ENCODE measurements at regions not wholly inside any gene's neighbourhood (a gene's known extent, or its start where the extent isn't known, plus 50 kb on each side); places are given as distances from the start of the nearest gene placed in this dataset.
"Not testable (repeated sequence)": the region's sequence is repeated elsewhere in the genome, so short reads cannot be mapped to it uniquely, and the experiment has no call there.

DNA sequence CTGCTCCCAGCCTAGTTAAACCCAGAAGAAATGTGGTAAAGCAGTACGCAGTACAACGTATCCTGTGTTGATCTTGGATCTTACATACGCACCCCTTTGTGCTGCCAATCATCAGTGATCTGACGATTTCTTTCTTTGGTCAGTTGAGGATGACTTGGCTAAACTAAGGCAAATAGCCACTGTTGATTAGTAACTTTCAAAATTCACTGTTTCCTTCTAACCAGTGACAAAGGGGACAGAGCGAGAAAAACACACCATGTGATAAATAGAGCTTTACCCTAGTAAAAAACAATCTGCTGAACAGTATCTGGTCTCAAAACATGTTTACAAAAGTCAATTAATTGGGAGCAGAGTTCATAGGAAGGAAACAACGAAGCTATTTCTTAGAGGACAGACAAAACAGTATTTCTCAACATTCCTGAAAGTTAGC is 123.2 kb upstream of the RAB18 start:
- DNase-seq = no peak

GRCh38 chr10:27379041-27379440 is 125.1 kb upstream of the RAB18 start:
- H3K4me1 ChIP-seq; ATAC-seq; H3K36me3 ChIP-seq (ENCODE audit: insufficient read depth in 1 of 2, low read depth in 1 of 2); H3K9me3 ChIP-seq; DNase-seq; H3K27me3 ChIP-seq (ENCODE audit: insufficient read depth in 3 of 3, low read length in 2 of 3); H3K4me3 ChIP-seq; intact Hi-C loops (cut with DNase I); H3K27ac ChIP-seq: not testable (repeated sequence)
- WGBS, 3 donors = 98 to 100% (median 100%) methylated on average over 2 of the region's 2 CpGs

More for the DNA sequence above, 123.2 kb upstream of the RAB18 start:
- H3K27ac ChIP-seq = no peak overlapping the region
- intact Hi-C loops (cut with DNase I) = no loop called here
- H3K9me3 ChIP-seq = no peaks in the 10 kb centered on the region
- H3K27me3 ChIP-seq (ENCODE audit: insufficient read depth in 3 of 3, low read length in 2 of 3) = peaks cover 0 to 12% (median 0%) of the 10 kb centered on the region in 3 donors
- no peak overlapping the region for H3K4me3 ChIP-seq
- H3K4me1 ChIP-seq = no peaks in the 10 kb centered on the region
- no peaks in the 10 kb centered on the region for H3K36me3 ChIP-seq (ENCODE audit: insufficient read depth in 1 of 2, low read depth in 1 of 2)
- WGBS, 3 donors = 81 to 84% (median 82%) methylated on average over 6 of the region's 6 CpGs
- ATAC-seq = no peak
- TF ChIP-seq CTCF (IDR thresholded peaks at IDR 0.05) = no peak

- no peaks in the 10 kb centered on the region for H3K27me3 ChIP-seq (ENCODE audit: insufficient read depth in 3 of 3, low read length in 2 of 3)
- ATAC-seq (no peak), DNase-seq (no peak)
- WGBS, 3 donors = 80 to 89% (median 82%) methylated on average over 5 of the region's 5 CpGs
- no peaks in the 10 kb centered on the region for H3K9me3 ChIP-seq
- no peak for TF ChIP-seq CTCF (IDR thresholded peaks at IDR 0.05)
- intact Hi-C loops (cut with DNase I) = no loop called here
- H3K4me3 ChIP-seq = no peak overlapping the region
- no peaks in the 10 kb centered on the region for H3K4me1 ChIP-seq
- no peaks in the 10 kb centered on the region for H3K36me3 ChIP-seq (ENCODE audit: insufficient read depth in 1 of 2, low read depth in 1 of 2)
- H3K27ac ChIP-seq = no peak overlapping the region
Measured at GRCh38 chr10:27373566-27374160, 130.4 kb upstream of the RAB18 start.

GRCh38 chr10:27372095-27372494 is 131.5 kb upstream of the ACBD5 start:
- Histone ChIP-seq H3K36me3 (ENCODE audit: insufficient read depth in 1 of 2, low read depth in 1 of 2) (no peaks in the 10 kb centered on the region), H3K27ac (no peak overlapping the region), H3K4me3 (no peak overlapping the region), H3K9me3 (no peaks in the 10 kb centered on the region), H3K4me1 (no peaks in the 10 kb centered on the region), H3K27me3 (ENCODE audit: insufficient read depth in 3 of 3, low read length in 2 of 3) (no peaks in the 10 kb centered on the region)
- ATAC-seq (no peak), DNase-seq (no peak)
- 85 to 89% (median 87%) methylated on average over 5 of the region's 5 CpGs for WGBS, 3 donors
- intact Hi-C loops (cut with DNase I) = no loop called here
- no peak for TF ChIP-seq CTCF (IDR thresholded peaks at IDR 0.05)

GRCh38 chr10:27371375-27371774 is 130.8 kb upstream of the ACBD5 start:
- intact Hi-C loops (cut with DNase I); H3K27ac ChIP-seq; H3K4me3 ChIP-seq; H3K36me3 ChIP-seq (ENCODE audit: insufficient read depth in 1 of 2, low read depth in 1 of 2); DNase-seq; H3K27me3 ChIP-seq (ENCODE audit: insufficient read depth in 3 of 3, low read length in 2 of 3); H3K4me1 ChIP-seq; ATAC-seq; H3K9me3 ChIP-seq: not testable (repeated sequence)
- 76 to 82% (median 79%) methylated on average over 5 of the region's 5 CpGs for WGBS, 3 donors

GRCh38 chr10:27369880-27370279 is 129.3 kb upstream of the ACBD5 start:
- ATAC-seq = no peak
- no peak for TF ChIP-seq CTCF (IDR thresholded peaks at IDR 0.05)
- Histone ChIP-seq H3K27me3 (ENCODE audit: insufficient read depth in 3 of 3, low read length in 2 of 3) (no peaks in the 10 kb centered on the region), H3K4me3 (no peak overlapping the region), H3K36me3 (ENCODE audit: insufficient read depth in 1 of 2, low read depth in 1 of 2) (no peaks in the 10 kb centered on the region), H3K4me1 (no peaks in the 10 kb centered on the region), H3K27ac (no peak overlapping the region), H3K9me3 (no peaks in the 10 kb centered on the region)
- intact Hi-C loops (cut with DNase I) = no loop called here
- 75 to 83% (median 77%) methylated on average over 3 of the region's 3 CpGs for WGBS, 3 donors
- no peak for DNase-seq

Data from psoas muscle (tissue), 7 donors.